HG03135 (cell line): ENCODE measurements at regions not wholly inside any gene's neighbourhood (a gene's known extent, or its start where the extent isn't known, plus 50 kb on each side); places are given as distances from the start of the nearest gene placed in this dataset.

ENCODE experiments used
- ATAC-seq: cut with Tn5 transposase; IDR thresholded peaks from one replicate; pipeline ENCODE4 v1.9.1; 2021; ENCODE audit warnings: mild to moderate bottlenecking, moderate library complexity; ENCODE audit not compliant: unreplicated experiment

GRCh38 chr4:22988526-22988925, 295.8 kb downstream of the GBA3 start:
- ATAC-seq = no peak

- no peak for ATAC-seq
These were observed 295.1 kb downstream of the GBA3 start for GRCh38 chr4:22987870-22988269.

- no peak for ATAC-seq
These were observed 294.1 kb downstream of the GBA3 start for GRCh38 chr4:22986881-22987280.

GRCh38 chr4:22986262-22986661, 293.5 kb downstream of the GBA3 start:
- no peak for ATAC-seq

GRCh38 chr4:22984390-22984789, 291.7 kb downstream of the GBA3 start:
- ATAC-seq = no peak

GRCh38 chr4:22978656-22979055, 285.9 kb downstream of the GBA3 start:
- ATAC-seq = no peak

- ATAC-seq = no peak
These were observed 277.9 kb downstream of the GBA3 start for GRCh38 chr4:22970665-22971064.

- no peak for ATAC-seq
These were observed 276.7 kb downstream of the GBA3 start for GRCh38 chr4:22969287-22969896.

GRCh38 chr4:22962295-22962694, 269.6 kb downstream of the GBA3 start:
- no peak for ATAC-seq

GRCh38 chr4:22959483-22959882, 266.7 kb downstream of the GBA3 start:
- no peak for ATAC-seq

- ATAC-seq = no peak
These were observed 265.1 kb downstream of the GBA3 start for GRCh38 chr4:22957774-22958309.

- ATAC-seq = no peak
These were observed 256.6 kb downstream of the GBA3 start for GRCh38 chr4:22949161-22949855.

- no peak for ATAC-seq
These were observed 255.1 kb downstream of the GBA3 start for GRCh38 chr4:22947851-22948250.

GRCh38 chr4:22942920-22943559, 250.3 kb downstream of the GBA3 start:
- ATAC-seq = no peak

- ATAC-seq = no peak
These were observed 249.1 kb downstream of the GBA3 start for GRCh38 chr4:22941688-22942375.

- ATAC-seq = no peak
These were observed 239.6 kb downstream of the GBA3 start for GRCh38 chr4:22932326-22932725.

GRCh38 chr4:22922426-22922825, 229.7 kb downstream of the GBA3 start:
- ATAC-seq = no peak

GRCh38 chr4:22921936-22922335, 229.2 kb downstream of the GBA3 start:
- no peak for ATAC-seq

- ATAC-seq = no peak
These were observed 218.5 kb downstream of the GBA3 start for GRCh38 chr4:22911285-22911684.

- no peak for ATAC-seq
These were observed 217.5 kb downstream of the GBA3 start for GRCh38 chr4:22910200-22910599.

GRCh38 chr4:22906045-22906444, 213.3 kb downstream of the GBA3 start:
- ATAC-seq = no peak
